Keratinocyte (primary cell): ENCODE measurements at regions not wholly inside any gene's neighbourhood (a gene's known extent, or its start where the extent isn't known, plus 50 kb on each side); places are given as distances from the start of the nearest gene placed in this dataset.
A peak's percentile ranks its signal among the peaks of the same experiment; 100 is the strongest.

Experiments
- DNase-seq: peaks from one replicate; pipeline ENCODE4 v3.0.0-alpha.2; 2011; ENCODE audit warnings: low read depth, missing footprints, low spot score
- FAIRE-seq: peaks from 2 replicates; lab custom pipeline; 2011; peaks lifted over from hg19 to GRCh38; lab: Jason Lieb, UNC
- H2AFZ ChIP-seq: 2 replicates; pipeline ENCODE4 v1.6.0; 2012; ENCODE audit warnings: low read length, control low read depth, inconsistent platforms; ENCODE audit not compliant: control insufficient read depth
- H3K27ac ChIP-seq: 2 replicates; pipeline ENCODE4 v1.5.1; 2011; ENCODE audit warnings: low read length; ENCODE audit not compliant: control insufficient read depth, insufficient read depth
- H3K27me3 ChIP-seq: 3 replicates; pipeline ENCODE4 v1.6.0; 2011; ENCODE audit warnings: low read length; ENCODE audit not compliant: control insufficient read depth, insufficient read depth; ENCODE audit errors: extremely low read depth
- H3K36me3 ChIP-seq, 2 experiments: 2 replicates in 1 of 2; 3 replicates in 1 of 2; pipeline ENCODE4 v1.5.1; 2011; ENCODE audit warnings: low read length in 2 of 2, mild to moderate bottlenecking in 1 of 2; ENCODE audit not compliant: control insufficient read depth in 2 of 2, insufficient read depth in 2 of 2; ENCODE audit errors: extremely low read depth in 1 of 2
- H3K4me1 ChIP-seq: 3 replicates; pipeline ENCODE4 v1.5.1; 2011; ENCODE audit warnings: low read length; ENCODE audit not compliant: control insufficient read depth, insufficient read depth; ENCODE audit errors: extremely low read depth
- H3K4me2 ChIP-seq: 3 replicates; pipeline ENCODE4 v1.6.0; 2011; ENCODE audit warnings: low read depth, low read length; ENCODE audit not compliant: control insufficient read depth, insufficient read depth; ENCODE audit errors: extremely low read depth
- H3K4me3 ChIP-seq, 3 experiments: fragments of 200-600 bp in 1 of 3; sonication (generic) in 1 of 3; 2 replicates in 2 of 3; 3 replicates in 1 of 3; pipeline ENCODE4 v1.5.1; 2011 to 2016; ENCODE audit warnings: low read length in 3 of 3, mild to moderate bottlenecking in 3 of 3, control low read depth in 2 of 3, inconsistent platforms in 1 of 3, low read depth in 1 of 3, mixed read lengths in 1 of 3, mixed run types in 1 of 3, moderate library complexity in 1 of 3; ENCODE audit not compliant: control insufficient read depth in 2 of 3, insufficient read depth in 2 of 3; ENCODE audit errors: extremely low read depth in 1 of 3
- H3K79me2 ChIP-seq: 2 replicates; pipeline ENCODE4 v1.6.0; 2012; ENCODE audit warnings: low read length; ENCODE audit not compliant: control insufficient read depth, insufficient read depth
- H3K9ac ChIP-seq: 3 replicates; pipeline ENCODE4 v1.6.0; 2011; ENCODE audit warnings: low read length; ENCODE audit not compliant: control insufficient read depth, insufficient read depth; ENCODE audit errors: extremely low read depth
- H3K9me1 ChIP-seq: 3 replicates; pipeline ENCODE4 v1.6.0; 2011; ENCODE audit warnings: low read length; ENCODE audit not compliant: control insufficient read depth, insufficient read depth; ENCODE audit errors: extremely low read depth
- H3K9me3 ChIP-seq: 2 replicates; pipeline ENCODE4 v1.5.1; 2012; ENCODE audit warnings: low read depth, low read length; ENCODE audit not compliant: control insufficient read depth
- H4K20me1 ChIP-seq: 3 replicates; pipeline ENCODE4 v1.6.0; 2011; ENCODE audit warnings: low read length; ENCODE audit not compliant: control insufficient read depth, insufficient read depth; ENCODE audit errors: extremely low read depth
- CTCF ChIP-seq, 3 experiments: IDR thresholded peaks in 1 of 3; conservative IDR thresholded peaks in 1 of 3; optimal IDR thresholded peaks in 1 of 3; 2 replicates in 2 of 3; 3 replicates in 1 of 3; pipeline versions ENCODE3 to v1.5.1; 2011; ENCODE audit warnings: low read length in 3 of 3, mild to moderate bottlenecking in 3 of 3, moderate library complexity in 2 of 3, control low read depth in 1 of 3, inconsistent platforms in 1 of 3; ENCODE audit not compliant: insufficient read depth in 2 of 3; ENCODE audit errors: extremely low read depth in 1 of 3
- EZH2 ChIP-seq: IDR thresholded peaks from one replicate; pipeline ENCODE4 v1.6.1; 2012; ENCODE audit warnings: inconsistent platforms, mild to moderate bottlenecking, low read length, moderate library complexity
- dilution Hi-C: fragments of 300-500 bp; cut with MboI; formaldehyde crosslinking; loops from one replicate; pipeline ENCODE4 v1.7.0; 2020; ENCODE audit warnings: low sequenced_read_pairs; ENCODE audit not compliant: extremely low pct_ligation_motif_present

- TF ChIP-seq CTCF (optimal IDR thresholded peaks at IDR 0.05 in 1 of 3, IDR thresholded peaks at IDR 0.05 in 1 of 3, conservative IDR thresholded peaks at IDR 0.05 in 1 of 3; ENCODE audit: extremely low read depth in 1 of 3, insufficient read depth in 2 of 3, low read length in 3 of 3): no peak
- TF ChIP-seq EZH2: no peak
- Histone ChIP-seq H3K27me3 (peaks cover 2% of the 10 kb centered on the region), H3K4me2 (no peak overlapping the region)
Observed at GRCh38 chr2:175807031-175807873, 194.8 kb downstream of the LNPK start.

GRCh38 chr2:175806570-175806969 lies 195.5 kb downstream of the LNPK start:
- H3K79me2 ChIP-seq: no peaks in the 10 kb centered on the region
- H3K4me2 ChIP-seq: no peak overlapping the region
- H3K9ac ChIP-seq: no peak overlapping the region
- H3K27me3 ChIP-seq: peaks cover 2% of the 10 kb centered on the region
- no peak for TF ChIP-seq CTCF (optimal IDR thresholded peaks at IDR 0.05 in 1 of 3, IDR thresholded peaks at IDR 0.05 in 1 of 3, conservative IDR thresholded peaks at IDR 0.05 in 1 of 3; ENCODE audit: extremely low read depth in 1 of 3, insufficient read depth in 2 of 3, low read length in 3 of 3)
- TF ChIP-seq EZH2: no peak
- dilution Hi-C loops: no loop called here
- peaks cover 2% of the 10 kb centered on the region for H3K9me1 ChIP-seq
- no peak overlapping the region for H3K27ac ChIP-seq
- H2AFZ ChIP-seq: no peak overlapping the region
- no peak for FAIRE-seq
- no peak overlapping the region for H3K4me3 ChIP-seq
- H4K20me1 ChIP-seq: no peaks in the 10 kb centered on the region
- DNase-seq: no peak
- no peaks in the 10 kb centered on the region for H3K9me3 ChIP-seq
- no peaks in the 10 kb centered on the region for H3K4me1 ChIP-seq
- no peaks in the 10 kb centered on the region for H3K36me3 ChIP-seq

More at GRCh38 chr2:175807031-175807873, 194.8 kb downstream of the LNPK start:
- no peaks in the 10 kb centered on the region for H3K36me3 ChIP-seq
- no peak overlapping the region for H2AFZ ChIP-seq
- no peaks in the 10 kb centered on the region for H3K4me1 ChIP-seq
- H3K9me3 ChIP-seq: no peaks in the 10 kb centered on the region
- H3K9me1 ChIP-seq: peaks cover 2% of the 10 kb centered on the region
- no peaks in the 10 kb centered on the region for H4K20me1 ChIP-seq
- FAIRE-seq (peak; percentile 41), DNase-seq (no peak)
- H3K79me2 ChIP-seq: no peaks in the 10 kb centered on the region
- no peak overlapping the region for H3K9ac ChIP-seq
- no peak overlapping the region for H3K4me3 ChIP-seq
- no peak overlapping the region for H3K27ac ChIP-seq
- dilution Hi-C loops: no loop called here
